Skin epidermis (tissue), 12 donors: ENCODE measurements at regions not wholly inside any gene's neighbourhood (a gene's known extent, or its start where the extent isn't known, plus 50 kb on each side); places are given as distances from the start of the nearest gene placed in this dataset.

ENCODE experiments used
- H3K27ac ChIP-seq, 21 experiments: fragments of 200-600 bp; sonication (generic) in 11 of 21; one replicate each; pipeline ENCODE4 v1.5.0; 2020; ENCODE audit warnings: mild to moderate bottlenecking in 3 of 21, inconsistent platforms in 2 of 21, moderate library complexity in 2 of 21
- H3K4me3 ChIP-seq, 7 experiments: fragments of 200-600 bp; sonication (generic) in 2 of 7; one replicate each; pipeline ENCODE4 v1.5.0; 2020; ENCODE audit warnings: inconsistent platforms in 2 of 7, mild to moderate bottlenecking in 2 of 7, moderate library complexity in 1 of 7

GRCh38 chr11:134632347-134633119 lies 220.5 kb upstream of the B3GAT1 start:
- no peak overlapping the region for H3K4me3 ChIP-seq

DNA sequence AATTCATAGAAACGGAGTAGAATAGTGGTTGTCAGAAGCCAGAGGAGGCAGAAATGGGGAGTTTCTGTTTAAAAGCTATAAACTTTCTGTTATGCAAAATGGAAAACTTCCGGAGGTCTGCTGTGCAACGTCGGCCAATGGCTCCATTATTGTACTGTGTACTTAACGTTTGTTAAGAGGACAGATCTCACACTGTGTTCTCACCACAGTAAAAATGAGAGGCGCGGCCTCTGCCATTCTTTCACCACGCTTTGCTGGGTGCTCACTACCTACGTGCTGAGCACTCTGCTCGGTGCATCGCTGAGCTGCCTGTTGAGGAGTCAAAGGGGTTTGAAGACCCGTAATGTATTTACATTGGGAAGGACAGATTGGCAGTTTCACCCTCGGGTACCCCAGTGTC lies 218.8 kb upstream of the B3GAT1 start:
- Histone ChIP-seq H3K4me3 (no peak overlapping the region), H3K27ac (no peak overlapping the region)

More at GRCh38 chr11:134632347-134633119, 220.5 kb upstream of the B3GAT1 start:
- no peak overlapping the region for H3K27ac ChIP-seq

DNA sequence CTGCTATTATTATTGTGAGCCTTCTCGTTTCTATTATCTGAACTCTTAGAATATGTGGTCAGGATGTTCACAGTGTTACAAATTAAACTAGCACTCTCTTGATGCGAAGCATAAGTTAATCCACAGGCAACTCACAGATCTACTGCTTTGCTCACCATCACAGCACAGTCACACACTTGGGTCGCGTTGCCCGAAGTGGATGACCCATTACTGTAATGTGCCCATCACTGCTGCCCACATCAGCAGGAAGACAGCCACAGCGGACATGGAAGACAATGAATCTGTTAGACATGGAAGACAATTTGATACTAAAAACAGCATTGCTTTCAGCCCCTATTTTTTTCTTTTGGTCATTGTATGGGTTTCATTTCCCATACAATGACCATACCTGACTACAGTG lies 216.4 kb upstream of the B3GAT1 start:
- Histone ChIP-seq H3K27ac (no peak overlapping the region), H3K4me3 (no peak overlapping the region)

- Histone ChIP-seq H3K27ac (no peak overlapping the region), H3K4me3 (no peak overlapping the region)
These were observed 214.0 kb upstream of the B3GAT1 start for GRCh38 chr11:134626032-134626431.

DNA sequence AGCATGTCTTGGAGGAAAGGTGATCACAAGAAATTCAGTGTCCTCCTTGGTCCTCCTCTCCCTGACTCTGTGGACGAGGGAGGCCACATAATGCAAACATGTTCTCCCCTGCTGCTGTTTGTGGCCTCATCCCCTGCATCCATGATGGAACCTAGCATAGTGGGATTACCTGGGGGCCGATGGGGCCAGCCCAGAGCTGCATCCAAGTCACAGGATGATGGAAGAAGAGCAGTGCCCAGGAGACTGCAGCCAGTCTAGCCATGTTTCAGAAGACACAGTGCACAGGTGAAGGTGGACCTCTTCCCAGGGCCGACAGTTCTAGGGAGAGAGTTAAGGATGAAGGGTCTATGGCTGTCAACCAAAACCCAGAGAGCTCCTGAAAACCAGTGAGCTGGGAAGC lies 213.6 kb upstream of the B3GAT1 start:
- Histone ChIP-seq H3K27ac (no peak overlapping the region), H3K4me3 (no peak overlapping the region)

DNA sequence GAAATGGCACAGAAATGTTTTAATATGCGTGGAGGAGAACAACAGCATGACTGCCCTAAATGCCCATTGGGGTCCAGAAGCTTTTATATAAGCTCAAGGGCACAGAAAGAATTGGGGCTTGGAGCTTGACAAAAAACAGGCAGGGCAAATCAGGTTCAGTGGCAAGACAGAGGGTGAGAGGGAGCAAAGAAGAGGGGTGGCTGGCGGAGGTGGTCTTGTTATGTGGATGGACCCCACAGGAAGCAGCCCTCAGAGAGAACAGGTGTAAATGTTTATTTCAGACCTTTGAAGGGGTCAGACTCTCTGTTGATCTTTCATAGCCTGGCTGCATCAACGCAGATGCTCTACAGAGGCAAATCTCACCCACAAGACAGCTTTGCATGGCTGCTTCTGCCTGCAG lies 213.1 kb upstream of the B3GAT1 start:
- H3K4me3 ChIP-seq: no peak overlapping the region
- no peak overlapping the region for H3K27ac ChIP-seq

DNA sequence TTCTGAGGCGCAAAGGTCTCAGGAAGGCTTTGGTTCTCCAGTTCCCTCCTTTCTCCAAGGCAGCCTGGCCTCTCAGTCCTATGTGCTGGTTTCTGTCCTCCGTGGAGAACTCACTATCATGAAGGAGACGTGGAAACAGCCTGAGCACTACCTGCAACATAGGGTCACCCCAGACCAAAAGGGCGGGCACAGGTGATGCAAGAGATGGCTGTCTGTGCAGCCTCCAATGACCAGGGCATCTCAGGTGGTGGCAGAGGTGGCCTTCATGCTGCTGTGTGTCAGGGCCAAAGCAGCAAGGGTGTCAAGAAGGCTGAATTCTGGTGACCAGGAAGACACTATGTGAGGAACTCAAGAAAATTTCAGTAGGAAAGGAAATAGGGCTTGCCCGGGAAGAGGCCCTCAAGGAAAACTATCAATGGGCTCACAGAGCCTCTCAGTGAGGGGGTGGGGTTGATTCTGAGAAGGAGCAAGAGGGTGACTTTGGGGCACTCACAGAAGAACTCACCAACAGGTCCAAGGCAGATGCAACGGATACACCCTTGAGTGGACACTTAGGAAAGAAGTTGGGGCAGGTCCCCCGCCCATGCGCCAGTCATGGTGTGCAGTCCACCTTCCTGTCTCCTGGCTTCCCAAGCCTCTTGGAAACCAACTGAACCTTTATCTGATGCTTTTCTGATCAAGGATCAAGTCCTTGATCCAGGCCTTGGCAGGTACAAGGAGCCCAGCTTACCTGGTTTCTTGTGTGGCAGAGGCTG lies 212.3 kb upstream of the B3GAT1 start:
- Histone ChIP-seq H3K27ac (no peak overlapping the region), H3K4me3 (no peak overlapping the region)

DNA sequence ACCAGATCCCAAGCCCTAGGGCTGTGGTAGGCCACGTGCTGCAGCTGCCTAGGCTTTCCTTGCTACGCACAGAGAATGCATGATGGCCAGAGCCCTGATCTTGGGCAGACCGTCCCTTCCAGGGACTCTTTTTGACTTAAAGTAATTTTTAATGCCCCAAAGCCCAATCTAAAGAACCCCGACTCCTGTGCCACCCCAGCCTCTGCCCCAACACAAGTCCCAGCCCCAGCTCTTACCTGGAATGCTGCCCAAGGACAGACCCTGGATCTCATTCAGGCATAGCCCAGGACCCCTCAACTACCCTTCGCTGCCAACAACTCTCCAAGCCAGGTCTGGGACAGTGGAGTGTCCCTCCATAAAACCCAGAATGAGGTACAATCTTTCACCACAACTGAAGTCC lies 211.7 kb upstream of the B3GAT1 start:
- no peak overlapping the region for H3K4me3 ChIP-seq
- H3K27ac ChIP-seq: no peak overlapping the region

DNA sequence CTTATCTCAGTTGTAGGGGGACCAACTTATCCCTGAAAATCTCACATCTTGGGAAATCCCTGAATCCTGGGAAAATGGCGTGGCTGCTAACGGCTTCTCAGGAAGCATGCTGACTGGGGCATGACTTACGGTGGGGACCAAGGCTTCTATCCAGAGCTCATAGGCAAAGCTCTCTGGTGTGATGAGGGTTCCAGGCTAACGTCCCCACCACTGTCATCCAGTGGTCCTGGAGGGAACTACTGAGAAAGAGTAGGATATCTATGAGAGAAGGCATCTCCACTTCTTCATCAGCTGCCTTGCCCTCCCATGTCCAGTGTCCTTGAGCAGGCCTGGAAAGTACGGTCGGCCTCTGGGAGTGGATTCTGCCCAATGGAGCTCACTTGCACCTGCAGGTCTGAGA lies 210.4 kb upstream of the B3GAT1 start:
- no peak overlapping the region for H3K27ac ChIP-seq
- no peak overlapping the region for H3K4me3 ChIP-seq

GRCh38 chr11:134617360-134617759 lies 205.3 kb upstream of the B3GAT1 start:
- H3K27ac ChIP-seq: no peak overlapping the region
- no peak overlapping the region for H3K4me3 ChIP-seq

DNA sequence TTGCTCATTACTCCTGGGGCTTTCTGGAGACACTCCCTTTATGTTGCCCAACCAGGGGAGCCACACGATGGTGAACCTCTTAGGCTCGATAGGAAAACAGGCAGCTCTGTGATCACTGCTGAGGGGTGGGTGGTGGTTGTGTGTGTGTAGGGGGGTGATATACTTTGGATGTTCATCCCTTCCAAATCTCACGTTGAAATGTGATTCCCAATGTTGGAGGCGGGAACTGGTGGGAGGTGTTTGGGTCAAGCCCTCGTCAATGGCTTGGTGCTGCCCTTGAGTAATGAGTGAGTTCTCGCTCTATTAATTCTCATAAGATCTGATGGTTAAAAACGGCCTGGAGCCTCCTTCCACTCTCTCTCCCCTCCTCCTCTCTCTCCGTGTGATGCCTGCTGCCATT lies 204.0 kb upstream of the B3GAT1 start:
- Histone ChIP-seq H3K27ac (no peak overlapping the region), H3K4me3 (no peak overlapping the region)

- H3K4me3 ChIP-seq: no peak overlapping the region
These were observed 203.1 kb upstream of the B3GAT1 start for GRCh38 chr11:134615041-134615615.

DNA sequence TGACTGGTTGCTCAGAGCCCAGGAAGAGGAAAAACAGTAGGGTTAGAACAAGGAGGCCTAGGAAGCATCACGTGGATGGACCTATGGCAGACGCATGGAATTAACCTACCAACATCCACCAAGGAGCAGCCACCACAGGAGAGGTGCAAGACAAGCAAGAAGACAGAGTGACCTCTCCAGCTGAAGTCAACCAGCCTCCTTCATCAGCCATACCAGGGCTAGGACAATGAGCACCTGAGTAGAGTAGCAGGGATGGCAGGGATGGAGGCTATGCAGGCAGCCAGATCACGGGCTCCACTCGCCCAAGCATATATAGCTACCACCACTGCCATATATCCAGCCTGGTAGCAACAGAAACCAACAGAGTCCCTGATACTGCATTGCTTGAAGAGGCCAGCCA lies 202.1 kb upstream of the B3GAT1 start:
- Histone ChIP-seq H3K27ac (no peak overlapping the region), H3K4me3 (no peak overlapping the region)

More at GRCh38 chr11:134615041-134615615, 203.1 kb upstream of the B3GAT1 start:
- H3K27ac ChIP-seq: no peak overlapping the region

- no peak overlapping the region for H3K27ac ChIP-seq
These were observed 201.6 kb upstream of the B3GAT1 start for GRCh38 chr11:134613646-134614045.

GRCh38 chr11:134612140-134613030 lies 200.3 kb upstream of the B3GAT1 start:
- Histone ChIP-seq H3K4me3 (no peak overlapping the region), H3K27ac (no peak overlapping the region)

More at GRCh38 chr11:134613646-134614045, 201.6 kb upstream of the B3GAT1 start:
- H3K4me3 ChIP-seq: no peak overlapping the region

- H3K4me3 ChIP-seq: no peak overlapping the region
- no peak overlapping the region for H3K27ac ChIP-seq
These were observed 199.5 kb upstream of the B3GAT1 start for GRCh38 chr11:134611537-134611936.

DNA sequence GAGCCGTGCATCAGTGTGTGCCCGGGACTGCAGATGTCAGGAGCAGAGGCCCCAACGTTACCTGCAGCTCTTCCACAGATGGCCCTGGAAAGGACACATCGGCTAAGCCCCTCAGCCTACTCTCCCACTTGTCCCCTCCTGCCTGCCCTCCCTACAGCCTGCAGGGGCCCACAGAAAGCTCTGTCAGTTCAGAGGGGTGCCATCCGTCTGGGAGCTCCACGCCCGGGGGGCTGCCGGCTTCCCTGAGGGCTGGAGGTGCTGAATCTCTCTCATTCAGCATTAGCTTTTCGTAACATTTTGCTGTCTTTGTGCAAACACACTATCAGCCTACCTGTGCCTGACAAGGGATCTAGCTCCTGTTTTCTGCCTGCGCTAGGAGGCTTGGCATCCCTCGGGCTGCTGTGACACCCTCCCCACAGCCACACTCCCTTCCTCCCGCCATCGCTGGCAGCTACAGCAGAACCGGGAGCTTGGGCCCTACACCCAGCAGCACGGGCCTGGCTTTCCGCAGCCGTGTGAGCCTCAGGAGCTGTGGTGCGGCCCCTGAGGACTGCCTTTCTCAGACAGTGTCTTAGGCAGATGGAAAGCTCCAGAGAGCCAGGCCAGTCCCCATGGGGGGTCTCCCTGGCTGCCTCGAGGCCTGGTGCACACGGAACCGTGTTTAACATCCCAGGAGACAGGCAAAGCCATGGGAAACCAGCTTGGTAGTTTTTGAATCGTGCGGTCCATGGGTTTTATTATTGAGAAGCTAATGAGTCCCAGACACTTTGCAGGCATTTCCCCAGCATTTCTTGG lies 198.3 kb upstream of the B3GAT1 start:
- H3K27ac ChIP-seq: no peak overlapping the region
- H3K4me3 ChIP-seq: no peak overlapping the region

- Histone ChIP-seq H3K27ac (no peak overlapping the region), H3K4me3 (no peak overlapping the region)
These were observed 197.5 kb upstream of the B3GAT1 start for GRCh38 chr11:134609361-134610115.
